ENCODE measurements at regions not wholly inside any gene's neighbourhood (a gene's known extent, or its start where the extent isn't known, plus 50 kb on each side); places are given as distances from the start of the nearest gene placed in this dataset.

DNA sequence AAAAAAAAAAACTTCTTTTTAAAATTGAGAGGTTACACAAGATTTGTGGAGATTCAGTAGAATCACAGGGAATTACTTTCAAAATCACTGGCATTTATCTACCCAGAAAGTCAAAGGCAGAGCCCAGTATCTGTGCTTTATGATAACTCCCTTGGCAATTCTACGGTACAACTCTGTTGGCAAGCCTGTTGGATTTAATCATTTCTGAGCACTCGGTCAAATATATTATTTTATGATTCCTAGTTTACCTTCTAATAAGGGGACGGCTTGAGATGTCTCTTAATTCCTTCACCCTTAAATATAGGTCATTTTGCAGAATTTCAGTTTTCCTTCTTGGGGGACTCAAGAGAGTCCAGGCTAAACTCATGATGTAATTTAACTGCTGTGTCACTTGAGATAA is 987.6 kb downstream of the EFNB2 start:
- TF ChIP-seq, protein P1, sequence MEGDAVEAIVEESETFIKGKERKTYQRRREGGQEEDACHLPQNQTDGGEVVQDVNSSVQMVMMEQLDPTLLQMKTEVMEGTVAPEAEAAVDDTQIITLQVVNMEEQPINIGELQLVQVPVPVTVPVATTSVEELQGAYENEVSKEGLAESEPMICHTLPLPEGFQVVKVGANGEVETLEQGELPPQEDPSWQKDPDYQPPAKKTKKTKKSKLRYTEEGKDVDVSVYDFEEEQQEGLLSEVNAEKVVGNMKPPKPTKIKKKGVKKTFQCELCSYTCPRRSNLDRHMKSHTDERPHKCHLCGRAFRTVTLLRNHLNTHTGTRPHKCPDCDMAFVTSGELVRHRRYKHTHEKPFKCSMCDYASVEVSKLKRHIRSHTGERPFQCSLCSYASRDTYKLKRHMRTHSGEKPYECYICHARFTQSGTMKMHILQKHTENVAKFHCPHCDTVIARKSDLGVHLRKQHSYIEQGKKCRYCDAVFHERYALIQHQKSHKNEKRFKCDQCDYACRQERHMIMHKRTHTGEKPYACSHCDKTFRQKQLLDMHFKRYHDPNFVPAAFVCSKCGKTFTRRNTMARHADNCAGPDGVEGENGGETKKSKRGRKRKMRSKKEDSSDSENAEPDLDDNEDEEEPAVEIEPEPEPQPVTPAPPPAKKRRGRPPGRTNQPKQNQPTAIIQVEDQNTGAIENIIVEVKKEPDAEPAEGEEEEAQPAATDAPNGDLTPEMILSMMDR (IDR thresholded peaks at IDR 0.05): no peak
- ATAC-seq (ENCODE audit: low FRiP score): no peak
- DNase-seq (ENCODE audit: low spot score): no peak

DNA sequence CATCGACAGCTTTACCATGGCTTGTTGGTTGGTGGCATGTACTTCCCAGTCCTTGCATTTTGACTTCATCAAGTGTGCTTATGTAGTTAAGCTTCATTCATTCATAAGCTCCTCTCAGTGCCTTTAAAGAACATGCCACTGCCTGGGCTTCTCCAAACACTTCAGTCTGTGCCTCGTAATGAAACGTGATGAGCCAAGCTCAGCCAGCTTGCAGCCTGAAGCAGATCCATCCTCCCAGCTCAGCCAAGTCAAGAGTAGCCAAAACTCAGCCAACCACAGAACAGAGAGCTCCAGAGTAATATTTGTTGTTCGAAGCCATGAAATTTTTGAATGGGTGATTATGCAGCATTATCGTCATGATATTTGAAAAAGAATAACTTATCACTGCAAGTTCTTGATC is 989.7 kb downstream of the EFNB2 start:
- ATAC-seq (ENCODE audit: low FRiP score): no peak
- no peak for DNase-seq (ENCODE audit: low spot score)
- TF ChIP-seq, protein P1 (IDR thresholded peaks at IDR 0.05): no peak

DNA sequence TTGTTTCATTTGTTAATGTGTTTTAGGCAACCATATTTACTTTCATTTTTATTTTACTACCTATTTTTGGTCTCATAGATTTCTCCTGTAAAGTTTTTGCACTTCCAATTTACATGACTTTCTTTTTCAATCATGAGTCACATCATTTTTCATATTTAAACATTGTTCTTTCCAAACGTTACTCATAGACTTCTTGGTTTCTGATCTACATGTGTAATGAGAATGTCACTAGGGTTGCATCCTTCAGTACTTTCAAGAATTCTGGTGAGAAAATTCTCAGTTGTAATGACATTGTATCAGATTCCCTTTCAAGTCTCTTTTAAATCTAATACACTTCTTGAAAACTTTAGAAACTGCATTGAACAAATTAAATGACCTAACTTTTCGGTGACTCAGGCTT is 991.7 kb downstream of the EFNB2 start:
- ATAC-seq (ENCODE audit: low FRiP score) (no peak), DNase-seq (ENCODE audit: low spot score) (no peak)
- TF ChIP-seq, protein P1 (IDR thresholded peaks at IDR 0.05): no peak

DNA sequence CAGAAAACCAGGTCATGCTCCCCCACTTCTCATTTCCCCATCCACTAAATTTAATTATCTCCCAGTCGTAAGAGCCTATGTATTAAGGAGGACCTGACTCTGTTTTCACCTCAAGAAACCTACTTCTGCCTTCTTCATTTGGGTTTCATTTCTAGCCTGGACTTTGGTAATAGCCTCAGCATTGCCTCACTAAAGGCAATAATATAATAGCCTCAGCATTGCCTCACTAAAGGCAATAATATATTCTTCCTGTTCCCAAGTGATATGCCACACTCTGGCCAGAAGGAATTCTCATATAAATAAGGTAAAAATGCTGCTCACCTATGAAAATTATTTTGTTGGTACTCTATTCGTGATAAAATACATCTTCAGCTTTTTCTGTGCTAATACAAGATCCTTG is 993.9 kb downstream of the EFNB2 start:
- ATAC-seq (ENCODE audit: low FRiP score) (no peak), DNase-seq (ENCODE audit: low spot score) (no peak)
- TF ChIP-seq, protein P1 (IDR thresholded peaks at IDR 0.05): no peak

DNA sequence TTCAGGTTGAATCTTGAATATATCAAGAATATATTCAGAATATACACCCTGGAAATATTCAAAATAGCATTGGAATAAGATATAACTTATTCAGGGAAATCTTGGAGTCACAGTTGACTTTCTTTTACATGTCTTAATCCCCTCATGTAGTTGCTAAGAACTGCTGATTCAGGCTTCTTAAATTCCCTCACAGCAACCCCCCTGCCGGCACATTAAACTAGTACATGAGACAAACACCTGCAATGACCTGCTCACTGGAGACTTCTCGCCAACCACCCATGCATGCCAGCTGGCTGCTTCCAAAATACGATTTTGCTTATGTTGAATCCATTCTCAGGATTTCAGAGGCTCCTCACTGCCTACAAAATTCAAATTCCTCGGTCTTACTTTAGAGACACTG is 997.1 kb downstream of the EFNB2 start:
- TF ChIP-seq, protein P1 (IDR thresholded peaks at IDR 0.05): no peak
- ATAC-seq (ENCODE audit: low FRiP score) (no peak), DNase-seq (ENCODE audit: low spot score) (no peak)

DNA sequence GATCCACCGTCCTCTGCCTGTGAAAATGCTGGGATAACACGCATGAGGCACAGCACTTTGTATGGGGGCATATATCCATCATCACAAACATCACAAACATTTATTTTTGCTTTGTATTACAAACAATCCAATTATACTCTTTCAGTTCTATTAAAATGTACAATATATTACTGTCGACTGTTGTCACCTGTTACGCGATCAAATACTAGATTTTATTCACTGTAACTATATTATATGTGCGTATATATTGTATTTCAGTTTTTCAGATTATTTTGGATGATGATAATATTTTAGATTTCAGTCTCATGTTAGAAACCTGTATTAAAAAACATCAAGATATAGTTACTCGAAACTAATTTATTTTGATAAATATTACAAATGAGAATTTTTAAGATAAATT is 998.3 kb downstream of the EFNB2 start:
- DNase-seq (ENCODE audit: low spot score): no peak
- TF ChIP-seq, protein P1 (IDR thresholded peaks at IDR 0.05): no peak
- ATAC-seq (ENCODE audit: low FRiP score): no peak

DNA sequence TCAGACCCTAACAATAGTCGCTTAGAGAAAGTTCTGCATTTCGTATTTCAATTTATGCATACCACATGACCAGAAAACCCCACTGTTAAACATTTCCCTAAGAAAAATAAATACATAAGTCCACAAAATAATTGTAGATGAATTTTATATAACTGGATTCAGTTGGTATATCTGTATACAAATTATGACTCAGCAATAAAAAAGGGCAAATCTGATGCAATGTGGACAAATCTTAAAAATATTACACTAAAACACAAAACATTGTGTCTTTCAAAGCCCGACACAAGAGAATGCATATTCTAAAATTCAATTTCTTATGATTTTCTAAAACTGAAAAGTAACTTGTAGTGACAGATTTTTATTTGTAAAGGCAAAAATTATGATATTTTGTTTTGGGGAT is 1005.0 kb downstream of the EFNB2 start:
- TF ChIP-seq, protein P1 (IDR thresholded peaks at IDR 0.05): no peak
- no peak for DNase-seq (ENCODE audit: low spot score)
- ATAC-seq (ENCODE audit: low FRiP score): no peak

Data from omental fat pad (tissue), 3 donors.